ENCODE measurements at regions not wholly inside any gene's neighbourhood (a gene's known extent, or its start where the extent isn't known, plus 50 kb on each side); places are given as distances from the start of the nearest gene placed in this dataset.
A peak's percentile ranks its signal among the peaks of the same experiment; 100 is the strongest.
"Not testable (repeated sequence)": the region's sequence is repeated elsewhere in the genome, so short reads cannot be mapped to it uniquely, and the experiment has no call there.

GRCh38 chr2:138066139-138066806 lies 102.0 kb downstream of the HNMT start:
- DNase-seq = no peak

- no peak for DNase-seq
These were observed 102.6 kb downstream of the HNMT start for GRCh38 chr2:138066841-138067240.

- DNase-seq = not testable (repeated sequence)
These were observed 104.4 kb downstream of the HNMT start for GRCh38 chr2:138068669-138069068.

- DNase-seq = not testable (repeated sequence)
These were observed 106.9 kb downstream of the HNMT start for GRCh38 chr2:138071042-138071719.

- DNase-seq = peak; percentile 38
These were observed 107.7 kb downstream of the HNMT start for GRCh38 chr2:138071720-138072719.

GRCh38 chr2:138078153-138078552 lies 113.9 kb downstream of the HNMT start:
- no peak for DNase-seq

- no peak for DNase-seq
These were observed 115.7 kb downstream of the HNMT start for GRCh38 chr2:138079976-138080375.

- DNase-seq = no peak
These were observed 117.2 kb downstream of the HNMT start for GRCh38 chr2:138081225-138082073.

GRCh38 chr2:138084206-138084605 lies 119.9 kb downstream of the HNMT start:
- DNase-seq = no peak

- not testable (repeated sequence) for DNase-seq
These were observed 121.2 kb downstream of the HNMT start for GRCh38 chr2:138085441-138085840.

- peak; percentile 37 for DNase-seq
These were observed 122.3 kb downstream of the HNMT start for GRCh38 chr2:138086576-138086975.

GRCh38 chr2:138087751-138088593 lies 123.7 kb downstream of the HNMT start:
- DNase-seq = peak; percentile 16

GRCh38 chr2:138090330-138090729 lies 126.1 kb downstream of the HNMT start:
- DNase-seq = no peak

GRCh38 chr2:138093455-138093854 lies 129.2 kb downstream of the HNMT start:
- no peak for DNase-seq

GRCh38 chr2:138094031-138094430 lies 129.8 kb downstream of the HNMT start:
- DNase-seq = no peak

GRCh38 chr2:138095336-138095735 lies 131.1 kb downstream of the HNMT start:
- DNase-seq = no peak

GRCh38 chr2:138099288-138099687 lies 135.0 kb downstream of the HNMT start:
- not testable (repeated sequence) for DNase-seq

GRCh38 chr2:138101718-138102117 lies 137.4 kb downstream of the HNMT start:
- DNase-seq = no peak

- DNase-seq = no peak
These were observed 138.4 kb downstream of the HNMT start for GRCh38 chr2:138102664-138103063.

- DNase-seq = no peak
These were observed 138.9 kb downstream of the HNMT start for GRCh38 chr2:138103156-138103555.

GRCh38 chr2:138104071-138104470 lies 139.8 kb downstream of the HNMT start:
- DNase-seq = no peak

All from eye (tissue), 1 donor.